ENCODE measurements at regions not wholly inside any gene's neighbourhood (a gene's known extent, or its start where the extent isn't known, plus 50 kb on each side); places are given as distances from the start of the nearest gene placed in this dataset.

DNA sequence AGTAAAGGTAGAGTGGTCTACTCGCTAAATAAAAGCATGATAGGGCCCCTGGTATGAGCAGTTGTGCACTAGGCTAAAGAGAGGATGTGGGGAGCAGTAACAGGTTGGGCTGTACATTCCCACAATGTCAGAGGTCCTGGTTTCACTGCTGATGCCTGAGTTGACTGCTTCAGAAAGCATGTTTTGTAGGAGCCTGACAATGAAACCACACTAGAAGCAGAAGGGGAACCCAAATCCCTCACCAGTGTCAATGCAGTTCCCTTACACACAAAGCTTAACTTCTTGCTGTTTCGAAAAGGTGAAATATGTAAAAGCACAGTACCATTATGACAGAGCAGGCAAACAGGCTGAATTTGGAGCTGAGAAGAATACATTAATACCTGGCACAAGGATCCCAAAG is 291.7 kb upstream of the KYNU start:
- H3K27me3 ChIP-seq (ENCODE audit: low read depth), result no peaks in the 10 kb centered on the region
- no peak overlapping the region for H3K4me3 ChIP-seq
- intact Hi-C loops (cut with micrococcal nuclease), result no loop called here
- H3K27ac ChIP-seq (replicated peaks), result no peak overlapping the region
- no peaks in the 10 kb centered on the region for H3K9me3 ChIP-seq (replicated peaks)
- H3K4me1 ChIP-seq, result no peaks in the 10 kb centered on the region
- no peak for DNase-seq
- TF ChIP-seq, protein P1, sequence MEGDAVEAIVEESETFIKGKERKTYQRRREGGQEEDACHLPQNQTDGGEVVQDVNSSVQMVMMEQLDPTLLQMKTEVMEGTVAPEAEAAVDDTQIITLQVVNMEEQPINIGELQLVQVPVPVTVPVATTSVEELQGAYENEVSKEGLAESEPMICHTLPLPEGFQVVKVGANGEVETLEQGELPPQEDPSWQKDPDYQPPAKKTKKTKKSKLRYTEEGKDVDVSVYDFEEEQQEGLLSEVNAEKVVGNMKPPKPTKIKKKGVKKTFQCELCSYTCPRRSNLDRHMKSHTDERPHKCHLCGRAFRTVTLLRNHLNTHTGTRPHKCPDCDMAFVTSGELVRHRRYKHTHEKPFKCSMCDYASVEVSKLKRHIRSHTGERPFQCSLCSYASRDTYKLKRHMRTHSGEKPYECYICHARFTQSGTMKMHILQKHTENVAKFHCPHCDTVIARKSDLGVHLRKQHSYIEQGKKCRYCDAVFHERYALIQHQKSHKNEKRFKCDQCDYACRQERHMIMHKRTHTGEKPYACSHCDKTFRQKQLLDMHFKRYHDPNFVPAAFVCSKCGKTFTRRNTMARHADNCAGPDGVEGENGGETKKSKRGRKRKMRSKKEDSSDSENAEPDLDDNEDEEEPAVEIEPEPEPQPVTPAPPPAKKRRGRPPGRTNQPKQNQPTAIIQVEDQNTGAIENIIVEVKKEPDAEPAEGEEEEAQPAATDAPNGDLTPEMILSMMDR (IDR thresholded peaks at IDR 0.05; ENCODE audit: borderline replicate concordance), result no peak
- H3K36me3 ChIP-seq, result no peaks in the 10 kb centered on the region

DNA sequence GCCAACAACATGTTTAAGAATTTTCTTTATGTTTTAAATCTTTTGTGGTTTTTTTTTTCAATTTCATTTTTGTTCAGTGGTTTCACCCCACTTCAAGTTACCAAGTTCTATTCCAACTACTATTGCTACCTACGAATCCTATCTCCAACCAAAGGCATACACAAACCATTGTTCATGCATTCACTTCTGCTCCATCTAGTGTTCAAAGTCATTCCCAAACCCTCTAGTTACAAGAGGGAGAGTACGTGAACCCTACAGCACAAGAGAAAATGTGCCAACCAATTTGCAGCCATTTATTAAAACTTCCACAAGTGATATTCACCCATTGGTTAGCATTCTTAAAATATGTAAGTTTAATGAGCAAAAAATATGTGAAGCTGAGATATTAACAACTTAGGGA is 295.1 kb upstream of the KYNU start:
- H3K9me3 ChIP-seq (replicated peaks), result no peaks in the 10 kb centered on the region
- intact Hi-C loops (cut with micrococcal nuclease), result no loop called here
- no peaks in the 10 kb centered on the region for H3K27me3 ChIP-seq (ENCODE audit: low read depth)
- TF ChIP-seq, protein P1 (IDR thresholded peaks at IDR 0.05; ENCODE audit: borderline replicate concordance), result no peak
- no peak overlapping the region for H3K27ac ChIP-seq (replicated peaks)
- H3K36me3 ChIP-seq, result no peaks in the 10 kb centered on the region
- no peak for DNase-seq
- no peaks in the 10 kb centered on the region for H3K4me1 ChIP-seq
- H3K4me3 ChIP-seq, result no peak overlapping the region

DNA sequence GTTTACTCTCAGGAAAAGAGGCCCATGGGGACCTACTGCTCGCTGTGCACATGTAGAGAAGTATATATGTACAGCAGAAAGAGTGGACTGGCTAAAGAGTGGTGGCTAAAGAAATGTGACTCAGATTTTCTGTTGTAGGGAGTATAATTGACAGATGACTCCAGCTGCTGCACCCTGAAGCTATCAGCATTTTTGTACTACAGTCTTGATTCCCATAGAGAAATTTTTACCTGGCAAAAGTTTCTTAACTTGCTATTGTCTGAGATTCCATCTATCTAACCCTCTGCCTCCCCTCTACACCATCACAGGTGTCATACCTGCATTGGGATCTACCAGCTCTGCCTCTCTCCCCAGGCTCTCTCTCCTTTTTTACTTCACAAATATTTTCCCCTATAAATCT is 296.0 kb upstream of the KYNU start:
- Histone ChIP-seq H3K4me3 (no peak overlapping the region), H3K27ac (replicated peaks) (no peak overlapping the region), H3K27me3 (ENCODE audit: low read depth) (no peaks in the 10 kb centered on the region), H3K36me3 (no peaks in the 10 kb centered on the region), H3K9me3 (replicated peaks) (no peaks in the 10 kb centered on the region), H3K4me1 (no peaks in the 10 kb centered on the region)
- DNase-seq, result no peak
- TF ChIP-seq, protein P1 (IDR thresholded peaks at IDR 0.05; ENCODE audit: borderline replicate concordance), result no peak
- intact Hi-C loops (cut with micrococcal nuclease), result no loop called here

DNA sequence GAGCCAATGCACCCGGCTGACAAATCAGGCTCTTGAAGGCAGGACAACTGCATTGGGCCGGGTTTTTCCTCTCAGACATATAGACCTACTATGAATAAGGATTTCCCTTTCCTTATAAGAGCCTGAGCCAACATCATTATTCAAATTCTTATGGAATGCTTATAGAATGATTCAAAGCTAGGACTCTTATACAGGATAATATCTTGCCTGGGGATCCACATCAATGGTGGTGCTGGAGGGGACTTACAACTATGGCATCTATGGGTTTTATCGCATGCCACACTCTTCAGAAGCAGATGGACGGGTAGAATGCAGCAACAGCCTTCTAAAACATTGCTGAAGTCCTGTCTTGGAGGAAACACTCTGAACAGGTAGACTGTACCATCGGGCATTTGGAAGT is 296.8 kb upstream of the KYNU start:
- TF ChIP-seq, protein P1 (IDR thresholded peaks at IDR 0.05; ENCODE audit: borderline replicate concordance), result no peak
- intact Hi-C loops (cut with micrococcal nuclease), result no loop called here
- no peak overlapping the region for H3K27ac ChIP-seq (replicated peaks)

DNA sequence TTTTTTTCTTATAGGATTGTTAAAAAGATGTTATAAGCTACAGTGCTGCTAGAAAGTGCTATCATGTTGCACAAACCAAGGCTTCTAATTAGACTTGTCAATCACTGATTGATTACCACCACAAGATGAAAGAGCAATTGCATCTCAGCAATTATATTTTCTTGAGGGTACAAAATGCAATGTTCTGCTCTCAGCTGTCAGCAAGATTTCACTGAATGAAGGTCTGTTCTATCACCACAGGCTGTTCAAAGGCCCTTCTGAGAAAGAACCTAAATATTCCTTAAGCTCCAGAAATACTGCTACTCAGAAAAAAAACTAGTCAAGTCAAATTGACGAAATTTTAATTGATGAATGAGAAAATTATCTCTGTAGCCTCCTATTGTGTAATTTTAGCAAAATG is 301.9 kb upstream of the KYNU start:
- Histone ChIP-seq H3K27me3 (ENCODE audit: low read depth) (no peaks in the 10 kb centered on the region), H3K4me3 (no peak overlapping the region), H3K9me3 (replicated peaks) (no peaks in the 10 kb centered on the region), H3K36me3 (no peaks in the 10 kb centered on the region), H3K4me1 (no peaks in the 10 kb centered on the region), H3K27ac (replicated peaks) (no peak overlapping the region)
- no peak for DNase-seq
- intact Hi-C loops (cut with micrococcal nuclease), result no loop called here
- TF ChIP-seq, protein P1 (IDR thresholded peaks at IDR 0.05; ENCODE audit: borderline replicate concordance), result no peak

More for the DNA sequence above, 296.8 kb upstream of the KYNU start:
- no peaks in the 10 kb centered on the region for H3K9me3 ChIP-seq (replicated peaks)
- no peaks in the 10 kb centered on the region for H3K4me1 ChIP-seq
- H3K27me3 ChIP-seq (ENCODE audit: low read depth), result no peaks in the 10 kb centered on the region
- no peak for DNase-seq
- H3K4me3 ChIP-seq, result no peak overlapping the region
- no peaks in the 10 kb centered on the region for H3K36me3 ChIP-seq

DNA sequence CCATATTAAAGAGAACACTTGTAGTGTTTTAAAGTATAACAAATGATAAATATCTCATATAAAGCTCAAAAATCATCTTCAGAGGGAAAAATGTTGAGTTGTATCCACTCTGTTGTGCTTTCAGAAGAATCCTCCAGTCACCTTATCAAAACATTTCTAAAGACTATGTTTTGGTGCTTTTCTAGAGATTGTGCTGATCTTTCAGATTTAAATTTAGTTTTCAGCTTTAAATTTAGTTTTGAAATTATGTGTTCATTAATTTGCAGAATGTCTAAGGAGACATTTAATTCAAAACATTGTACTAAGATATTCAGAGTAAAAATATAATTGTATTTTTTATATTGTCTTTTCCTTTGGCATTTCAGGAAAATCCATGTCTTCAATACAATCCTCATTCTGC is 303.1 kb upstream of the KYNU start:
- Histone ChIP-seq H3K9me3 (replicated peaks) (no peaks in the 10 kb centered on the region), H3K27me3 (ENCODE audit: low read depth) (no peaks in the 10 kb centered on the region), H3K4me3 (no peak overlapping the region), H3K36me3 (no peaks in the 10 kb centered on the region), H3K4me1 (no peaks in the 10 kb centered on the region), H3K27ac (replicated peaks) (no peak overlapping the region)
- TF ChIP-seq, protein P1 (IDR thresholded peaks at IDR 0.05; ENCODE audit: borderline replicate concordance), result no peak
- intact Hi-C loops (cut with micrococcal nuclease), result no loop called here
- DNase-seq, result no peak

All from left ventricle myocardium inferior (tissue), 1 donor.